HCT116 (cell line): ENCODE measurements at regions not wholly inside any gene's neighbourhood (a gene's known extent, or its start where the extent isn't known, plus 50 kb on each side); places are given as distances from the start of the nearest gene placed in this dataset.

Source experiments
- ATAC-seq: fragments of 200-7000 bp; cut with Tn5 transposase; 2 replicates; pipeline ENCODE4 v1.9.1; 2020; ENCODE audit warnings: mild to moderate bottlenecking, moderate library complexity
- BruUV-seq: library from RNA; stranded (reverse); fragments of 400-500 nt; replicated peaks from 2 replicates; lab custom pipeline; 2021; lab: Mats Ljungman, UMichigan
- CTCF ChIA-PET: fragments of 300-600 bp; sonication (Branson Sonifier 250); formaldehyde crosslinking; loops from one replicate; lab custom pipeline; 2021; ENCODE audit warnings: antibody characterized with exemption; lab: Charles Lee
- POLR2A ChIA-PET: fragments of 300-600, 350-600 bp; sonication (Branson Sonifier 250); formaldehyde crosslinking; loops from one replicate; lab custom pipeline; 2021; ENCODE audit warnings: antibody characterized with exemption; lab: Charles Lee
- RAD21 ChIA-PET, 2 experiments: fragments of 300-600 bp; sonication (Branson Sonifier 250); formaldehyde crosslinking; loops; one replicate each; lab custom pipeline; 2023; ENCODE audit warnings: low total read pairs in 2 of 2; ENCODE audit not compliant: uncharacterized antibody in 2 of 2, unreplicated experiment in 2 of 2, low non-redundant PET in 1 of 2; lab: Charles Lee
- DNase-seq: peaks from one replicate; pipeline ENCODE4 v3.0.0-alpha.2; 2010; ENCODE audit warnings: low read depth, low spot score
- H2AFZ ChIP-seq: fragments of 200-600 bp; shearing (Covaris generic), sonication (generic); 2 replicates; pipeline ENCODE4 v1.6.1; 2017; ENCODE audit warnings: low read depth, mixed run types, mixed read lengths, antibody characterized with exemption, low read length; ENCODE audit not compliant: poor library complexity, severe bottlenecking
- H3K27ac ChIP-seq: 2 replicates; pipeline ENCODE4 v1.5.1; 2012; ENCODE audit warnings: low read depth, low read length
- H3K27me3 ChIP-seq: fragments of 200-600 bp; sonication (generic); 2 replicates; pipeline ENCODE4 v1.6.1; 2016; ENCODE audit warnings: mixed run types, low read length, mixed read lengths; ENCODE audit not compliant: insufficient read depth
- H3K36me3 ChIP-seq, 2 experiments: fragments of 200-500 bp in 1 of 2; fragments of 200-600 bp in 1 of 2; sonication (Bioruptor generic) in 1 of 2; sonication (generic) in 1 of 2; 2 replicates each; pipeline versions ENCODE4 v1.5.1 to v1.6.1; 2014 to 2016; ENCODE audit warnings: low read length in 2 of 2, inconsistent platforms in 1 of 2, mixed read lengths in 1 of 2, mixed run types in 1 of 2; ENCODE audit not compliant: insufficient read depth in 2 of 2, control insufficient read depth in 1 of 2
- H3K4me1 ChIP-seq, 2 experiments: fragments of 200-600 bp in 1 of 2; sonication (generic) in 1 of 2; 2 replicates each; pipeline versions ENCODE4 v1.5.1 to v1.6.1; 2012 to 2017; ENCODE audit warnings: low read length in 2 of 2, inconsistent platforms in 1 of 2, mild to moderate bottlenecking in 1 of 2, mixed read lengths in 1 of 2, mixed run types in 1 of 2, moderate library complexity in 1 of 2; ENCODE audit not compliant: insufficient read depth in 2 of 2, control insufficient read depth in 1 of 2
- H3K4me2 ChIP-seq: fragments of 200-600 bp; sonication (generic); 2 replicates; pipeline ENCODE4 v1.6.1; 2017; ENCODE audit warnings: mixed run types, low read length, mixed read lengths
- H3K4me3 ChIP-seq, 2 experiments: fragments of 200-600 bp in 1 of 2; sonication (generic) in 1 of 2; replicated peaks in 1 of 2; 2 replicates each; pipeline ENCODE4 v1.5.1; 2011 to 2016; ENCODE audit warnings: low read length in 2 of 2, control low read depth in 1 of 2, low read depth in 1 of 2, mild to moderate bottlenecking in 1 of 2, mixed read lengths in 1 of 2, mixed run types in 1 of 2
- H3K79me2 ChIP-seq: fragments of 200-600 bp; sonication (generic); 2 replicates; pipeline ENCODE4 v1.6.1; 2017; ENCODE audit warnings: mild to moderate bottlenecking, mixed run types, low read length, moderate library complexity, mixed read lengths; ENCODE audit not compliant: insufficient read depth
- H3K9ac ChIP-seq: fragments of 200-600 bp; sonication (generic); 2 replicates; pipeline ENCODE4 v1.6.1; 2016; ENCODE audit warnings: low read length, mixed read lengths
- H3K9me2 ChIP-seq: fragments of 200-600 bp; sonication (generic), shearing (Covaris generic); 2 replicates; pipeline ENCODE4 v1.6.1; 2017; ENCODE audit warnings: mixed run types, mild to moderate bottlenecking, moderate library complexity; ENCODE audit not compliant: insufficient read depth
- H3K9me3 ChIP-seq, 2 experiments: fragments of 200-500 bp in 1 of 2; fragments of 200-600 bp in 1 of 2; sonication (Bioruptor generic) in 1 of 2; sonication (generic) in 1 of 2; 2 replicates each; pipeline ENCODE4 v1.6.1; 2014 to 2017; ENCODE audit warnings: low read length in 2 of 2, mixed read lengths in 2 of 2, inconsistent platforms in 1 of 2, low read depth in 1 of 2, mild to moderate bottlenecking in 1 of 2, mixed run types in 1 of 2, moderate library complexity in 1 of 2; ENCODE audit not compliant: control insufficient read depth in 1 of 2, insufficient read depth in 1 of 2
- H4K20me1 ChIP-seq: fragments of 200-600 bp; sonication (generic), shearing (Covaris generic); 2 replicates; pipeline ENCODE4 v1.6.1; 2017; ENCODE audit warnings: mixed run types, mild to moderate bottlenecking, moderate library complexity; ENCODE audit not compliant: insufficient read depth
- ATF3 ChIP-seq: IDR thresholded peaks from 2 replicates; pipeline ENCODE4 v1.6.1; 2012
- CEBPB ChIP-seq: IDR thresholded peaks from 2 replicates; pipeline ENCODE4 v1.6.1; 2012; ENCODE audit warnings: low read depth
- MAX ChIP-seq: IDR thresholded peaks from 2 replicates; pipeline ENCODE4 v1.6.1; 2012
- SRF ChIP-seq: IDR thresholded peaks from 2 replicates; pipeline ENCODE4 v1.6.1; 2012; ENCODE audit warnings: low read depth
- TCF7L2 ChIP-seq: IDR thresholded peaks from 2 replicates; pipeline ENCODE4 v1.7.0; 2011; ENCODE audit warnings: borderline replicate concordance, inconsistent platforms; ENCODE audit not compliant: insufficient read depth, insufficient read length; ENCODE audit errors: extremely low read depth
- ZBTB33 ChIP-seq: IDR thresholded peaks from 2 replicates; pipeline ENCODE4 v1.6.1; 2011; ENCODE audit warnings: mild to moderate bottlenecking, low read length, moderate library complexity; ENCODE audit not compliant: insufficient replicate concordance; ENCODE audit errors: extremely low read depth
- intact Hi-C: fragments of 100-400 bp; cut with micrococcal nuclease; formaldehyde crosslinking; loops from 2 replicates; pipeline ENCODE4 v1.10.0; 2022

- CTCF ChIA-PET, result no interaction called here
- TF ChIP-seq CEBPB (no peak), MAX (no peak), TCF7L2 (no peak), ATF3 (no peak), SRF (no peak), ZBTB33 (no peak)
- peaks cover 13 to 17% of the 10 kb centered on the region in 2 experiments; a peak in 3 of 4 replicates for H3K4me1 ChIP-seq
- POLR2A ChIA-PET, result no interaction called here
- H3K79me2 ChIP-seq, result no peaks in the 10 kb centered on the region
- intact Hi-C loops, result no loop called here
- H3K4me2 ChIP-seq, result no peak overlapping the region
- no TSS peak for BruUV-seq
- no peak for DNase-seq
- RAD21 ChIA-PET, result no interaction called here
- H3K9ac ChIP-seq, result no peak overlapping the region
- no peaks in the 10 kb centered on the region for H3K9me3 ChIP-seq
- H3K4me3 ChIP-seq, result no peak overlapping the region
- no peaks in the 10 kb centered on the region for H3K36me3 ChIP-seq
- no peak overlapping the region for H3K27ac ChIP-seq
- no peak overlapping the region for H2AFZ ChIP-seq
- H3K9me2 ChIP-seq, result no peaks in the 10 kb centered on the region
- no peaks in the 10 kb centered on the region for H3K27me3 ChIP-seq
- no peaks in the 10 kb centered on the region for H4K20me1 ChIP-seq
- no peak for ATAC-seq
Observed at GRCh38 chr4:8528713-8529112, 51.5 kb upstream of the GPR78 start.
